ENCODE measurements at regions not wholly inside any gene's neighbourhood (a gene's known extent, or its start where the extent isn't known, plus 50 kb on each side); places are given as distances from the start of the nearest gene placed in this dataset.

- no peak for TF ChIP-seq CTCF (IDR thresholded peaks at IDR 0.05; ENCODE audit: insufficient read depth, missing control alignments)
- DNase-seq (ENCODE audit: insufficient read length, low spot score) (no peak), FAIRE-seq (no peak)
Measured at GRCh38 chr13:62829486-62829885, 1413.8 kb upstream of the PCDH20 start.

DNA sequence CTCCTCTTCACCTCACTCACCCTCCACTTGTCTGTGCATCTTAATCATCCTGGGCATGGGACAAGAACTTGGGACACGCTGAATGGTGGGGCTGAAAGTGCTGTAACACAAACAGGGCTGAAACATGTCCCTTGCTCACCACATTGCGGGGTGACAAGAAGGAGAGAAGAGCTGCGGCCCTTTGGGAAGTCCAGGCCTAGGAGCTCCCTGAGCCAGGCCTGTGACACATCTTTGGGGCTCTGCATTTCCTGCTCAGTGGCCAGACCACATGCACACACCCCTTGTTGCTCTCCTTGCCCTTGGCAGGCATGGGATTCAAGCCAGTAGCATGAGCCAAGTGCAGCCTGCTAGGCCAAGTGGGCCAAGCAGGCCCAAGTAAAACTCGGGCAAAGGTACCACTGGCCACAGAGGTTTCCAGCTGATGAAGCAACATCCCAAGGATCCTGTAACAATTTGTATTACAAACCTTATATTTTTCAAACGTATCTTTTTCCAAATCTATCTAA, 1384.3 kb upstream of the PCDH20 start:
- DNase-seq (ENCODE audit: insufficient read length, low spot score) (no peak), FAIRE-seq (no peak)
- no peak for TF ChIP-seq CTCF (IDR thresholded peaks at IDR 0.05; ENCODE audit: insufficient read depth, missing control alignments)

- no peak for FAIRE-seq
- no peak for TF ChIP-seq CTCF (IDR thresholded peaks at IDR 0.05; ENCODE audit: insufficient read depth, missing control alignments)
- DNase-seq (ENCODE audit: insufficient read length, low spot score), result no peak
Measured at GRCh38 chr13:62799038-62799535, 1383.4 kb upstream of the PCDH20 start.

- DNase-seq (ENCODE audit: insufficient read length, low spot score) (no peak), FAIRE-seq (no peak)
- TF ChIP-seq CTCF (IDR thresholded peaks at IDR 0.05; ENCODE audit: insufficient read depth, missing control alignments), result no peak
Measured at GRCh38 chr13:62793850-62794249, 1378.2 kb upstream of the PCDH20 start.

- FAIRE-seq (peak; percentile 44), DNase-seq (ENCODE audit: insufficient read length, low spot score) (no peak)
- no peak for TF ChIP-seq CTCF (IDR thresholded peaks at IDR 0.05; ENCODE audit: insufficient read depth, missing control alignments)
Measured at GRCh38 chr13:62781866-62782265, 1366.2 kb upstream of the PCDH20 start.

GRCh38 chr13:62779161-62779560, 1363.5 kb upstream of the PCDH20 start:
- DNase-seq (ENCODE audit: insufficient read length, low spot score) (no peak), FAIRE-seq (no peak)
- no peak for TF ChIP-seq CTCF (IDR thresholded peaks at IDR 0.05; ENCODE audit: insufficient read depth, missing control alignments)

DNA sequence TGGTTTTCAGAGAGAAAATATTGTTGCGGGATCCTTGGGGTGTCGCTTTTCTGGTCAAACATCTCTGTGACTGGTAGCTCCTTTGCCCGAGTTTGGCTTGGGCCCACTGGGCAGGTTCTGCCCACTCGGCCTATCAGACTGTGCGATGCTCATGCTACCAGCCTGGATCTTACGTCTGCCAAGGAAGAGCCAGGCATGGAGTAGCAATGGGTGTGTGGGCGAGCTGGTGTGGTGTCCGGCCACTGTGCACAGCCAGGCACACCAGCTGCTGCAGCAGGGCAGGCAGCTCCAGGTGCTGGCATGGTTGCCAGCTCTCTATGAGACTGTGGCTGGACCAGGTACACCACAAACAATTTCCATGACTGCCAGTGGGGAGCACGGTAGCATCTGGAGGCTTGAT, 1351.8 kb upstream of the PCDH20 start:
- no peak for FAIRE-seq
- TF ChIP-seq CTCF (IDR thresholded peaks at IDR 0.05; ENCODE audit: insufficient read depth, missing control alignments), result no peak
- DNase-seq (ENCODE audit: insufficient read length, low spot score), result no peak
